Activated naive CD4-positive, alpha-beta T cell treated with anti-CD3 and anti-CD28 coated beads, Interleukin-2, amount 50 U/mL, for 72 hours (primary cell): ENCODE measurements at regions not wholly inside any gene's neighbourhood (a gene's known extent, or its start where the extent isn't known, plus 50 kb on each side); places are given as distances from the start of the nearest gene placed in this dataset.
"Not testable (repeated sequence)": the region's sequence is repeated elsewhere in the genome, so short reads cannot be mapped to it uniquely, and the experiment has no call there.

Experiments
- ATAC-seq, 2 donors: fragments of 150-1000 bp; cut with Tn5 transposase; 2 replicates each; pipeline ENCODE4 v1.10.0; 2021; ENCODE audit warnings: mild to moderate bottlenecking in 2 of 2, moderate library complexity in 2 of 2
- DNase-seq, 2 donors: peaks; one replicate each; pipeline ENCODE4 v3.0.0; 2021 to 2022; ENCODE audit warnings: low spot score in 2 of 2
- H3K27ac Mint-ChIP-seq, 2 donors: one replicate each; pipeline ENCODE4 v1.8.0; 2022; ENCODE audit warnings: mild to moderate bottlenecking in 2 of 2, mixed read lengths in 2 of 2
- H3K36me3 Mint-ChIP-seq, 2 donors: one replicate each; pipeline ENCODE4 v1.8.0; 2022; ENCODE audit warnings: mixed read lengths in 2 of 2
- H3K9me3 Mint-ChIP-seq, 2 donors: one replicate each; pipeline ENCODE4 v1.8.0; 2022; ENCODE audit warnings: mixed read lengths in 2 of 2

- peak in 1 of 2 donors; percentile 37 for ATAC-seq
- H3K27ac Mint-ChIP-seq, DNase-seq, H3K36me3 Mint-ChIP-seq, H3K9me3 Mint-ChIP-seq: not testable (repeated sequence)
Measured at GRCh38 chr1:41308520-41308919, 52.7 kb upstream of the FOXO6 start.

- ATAC-seq (no peak), DNase-seq (no peak)
- Mint-ChIP-seq H3K27ac (no peak overlapping the region), H3K9me3 (peaks cover 0 to 9% of the 10 kb centered on the region in 2 donors), H3K36me3 (peaks cover 0 to 7% of the 10 kb centered on the region in 2 donors)
Measured at GRCh38 chr1:41305576-41306363, 55.5 kb upstream of the FOXO6 start.

GRCh38 chr1:41296506-41296905, 54.4 kb upstream of the SCMH1 start:
- ATAC-seq (no peak), DNase-seq (no peak)
- Mint-ChIP-seq H3K27ac (no peak overlapping the region), H3K36me3 (no peaks in the 10 kb centered on the region), H3K9me3 (no peaks in the 10 kb centered on the region)

- no peak for ATAC-seq
- no peaks in the 10 kb centered on the region for H3K36me3 Mint-ChIP-seq
- DNase-seq, result no peak
- no peaks in the 10 kb centered on the region for H3K9me3 Mint-ChIP-seq
- no peak overlapping the region for H3K27ac Mint-ChIP-seq
Measured at GRCh38 chr1:41294216-41294615, 52.1 kb upstream of the SCMH1 start.

DNA sequence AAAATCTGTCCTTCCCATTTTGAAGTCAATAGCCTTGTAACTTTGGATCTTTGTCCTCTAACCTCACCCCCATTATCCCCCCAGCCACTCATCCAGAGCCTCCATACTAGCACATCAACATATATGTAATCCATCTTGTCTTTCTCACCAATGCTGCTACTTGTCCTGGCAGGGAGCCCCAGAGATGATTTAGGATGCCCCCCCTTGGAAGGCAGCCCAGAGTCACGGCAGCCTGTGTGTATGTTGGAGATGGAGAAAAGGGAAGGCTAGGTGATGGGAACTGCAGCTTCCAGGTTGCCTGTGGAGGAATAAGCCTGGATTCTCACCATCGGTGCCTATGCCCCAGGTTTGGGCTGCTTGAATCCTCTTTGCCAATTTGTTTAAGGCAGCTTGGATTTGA, 51.7 kb upstream of the SCMH1 start:
- Mint-ChIP-seq H3K9me3 (no peaks in the 10 kb centered on the region), H3K36me3 (no peaks in the 10 kb centered on the region), H3K27ac (no peak overlapping the region)
- no peak for ATAC-seq
- DNase-seq, result no peak
